Common myeloid progenitor, CD34-positive (primary cell): ENCODE measurements at regions not wholly inside any gene's neighbourhood (a gene's known extent, or its start where the extent isn't known, plus 50 kb on each side); places are given as distances from the start of the nearest gene placed in this dataset.

Experiments
- CTCF ChIA-PET: fragments of 350-600 bp; sonication (Branson Sonifier 250); formaldehyde crosslinking; loops from one replicate; lab custom pipeline; 2021; ENCODE audit warnings: antibody characterized with exemption; lab: Charles Lee
- POLR2A ChIA-PET: fragments of 350-600 bp; sonication (Branson Sonifier 250); formaldehyde crosslinking; loops from one replicate; lab custom pipeline; 2021; ENCODE audit warnings: antibody characterized with exemption; lab: Charles Lee
- DNase-seq, 3 donors: peaks; one replicate each; pipeline versions ENCODE4 v3.0.0 to v3.0.0-alpha.2; 2013
- H3K27ac ChIP-seq, 2 experiments: 1 replicate in 1 of 2; 2 replicates in 1 of 2; pipeline ENCODE4 v1.7.0; 2013; ENCODE audit warnings: inconsistent platforms in 2 of 2, low read length in 2 of 2, mild to moderate bottlenecking in 2 of 2, low read depth in 1 of 2, moderate library complexity in 1 of 2; ENCODE audit not compliant: severe bottlenecking in 2 of 2, insufficient read depth in 1 of 2, poor library complexity in 1 of 2
- H3K27me3 ChIP-seq, 5 experiments: replicated peaks in 2 of 5; 1 replicate in 3 of 5; 2 replicates in 2 of 5; pipeline versions ENCODE4 v1.6.1 to v1.7.0; 2013; ENCODE audit warnings: low read length in 4 of 5, mild to moderate bottlenecking in 2 of 5, moderate library complexity in 2 of 5, inconsistent platforms in 1 of 5; ENCODE audit not compliant: insufficient read depth in 5 of 5, control insufficient read depth in 4 of 5
- H3K36me3 ChIP-seq, 4 experiments: 1 replicate in 2 of 4; 2 replicates in 2 of 4; pipeline versions ENCODE4 v1.6.1 to v1.7.0; 2013; ENCODE audit warnings: low read length in 3 of 4, control low read depth in 1 of 4, mild to moderate bottlenecking in 1 of 4; ENCODE audit not compliant: control insufficient read depth in 4 of 4, insufficient read depth in 4 of 4
- H3K4me1 ChIP-seq, 4 experiments: 1 replicate in 3 of 4; 2 replicates in 1 of 4; pipeline versions ENCODE4 v1.6.1 to v1.7.1; 2013; ENCODE audit warnings: low read length in 3 of 4, mild to moderate bottlenecking in 3 of 4, control low read depth in 1 of 4, inconsistent platforms in 1 of 4, moderate library complexity in 1 of 4; ENCODE audit not compliant: control insufficient read depth in 4 of 4, insufficient read depth in 4 of 4; ENCODE audit errors: control extremely low read depth in 1 of 4
- H3K4me3 ChIP-seq, 7 experiments: 1 replicate in 4 of 7; 2 replicates in 3 of 7; pipeline versions ENCODE4 v1.5.1 to v1.7.0; 2013; ENCODE audit warnings: mild to moderate bottlenecking in 7 of 7, low read length in 6 of 7, moderate library complexity in 6 of 7, inconsistent platforms in 2 of 7, low read depth in 2 of 7, control low read depth in 1 of 7; ENCODE audit not compliant: insufficient read depth in 4 of 7, control insufficient read depth in 1 of 7; ENCODE audit errors: extremely low read depth in 1 of 7
- H3K9me3 ChIP-seq, 5 experiments: 1 replicate in 4 of 5; 2 replicates in 1 of 5; pipeline versions ENCODE4 v1.6.1 to v1.7.1; 2013; ENCODE audit warnings: low read length in 4 of 5, mild to moderate bottlenecking in 2 of 5, inconsistent platforms in 1 of 5, low read depth in 1 of 5, moderate library complexity in 1 of 5; ENCODE audit not compliant: control insufficient read depth in 4 of 5, insufficient read depth in 2 of 5; ENCODE audit errors: control extremely low read depth in 1 of 5
- WGBS: methylation state at CpG from one replicate; pipeline ENCODE4 v1.1.5; 2013; ENCODE audit not compliant: insufficient coverage; 5-methylcytosine and 5-hydroxymethylcytosine counted together

- peaks cover 0 to 2% (median 0%) of the 10 kb centered on the region in 5 experiments for H3K27me3 ChIP-seq
- no peaks in the 10 kb centered on the region for H3K36me3 ChIP-seq
- POLR2A ChIA-PET = no interaction called here
- H3K9me3 ChIP-seq = peaks cover 3 to 11% (median 8%) of the 10 kb centered on the region in 5 experiments
- CTCF ChIA-PET = interaction anchor here (1.0 kb wide), 1 partner anchor 16 kb away, joined by 3 read pairs; no protein-coding TSS in a partner anchor
- WGBS = 97% methylated on average over 3 of the region's 3 CpGs
- H3K4me3 ChIP-seq = no peak overlapping the region
- no peak for DNase-seq
- no peak overlapping the region for H3K27ac ChIP-seq
- no peaks in the 10 kb centered on the region for H3K4me1 ChIP-seq
These were observed 73.1 kb upstream of the MYL2 start for GRCh38 chr12:110993434-110993833.

- H3K27me3 ChIP-seq = peaks cover 0 to 2% (median 0%) of the 10 kb centered on the region in 5 experiments
- H3K27ac ChIP-seq = no peak overlapping the region
- no peaks in the 10 kb centered on the region for H3K4me1 ChIP-seq
- H3K4me3 ChIP-seq = no peak overlapping the region
- WGBS = 21% methylated on average over 2 of the region's 4 CpGs
- no peak for DNase-seq
- ChIA-PET POLR2A (no interaction called here), CTCF (no interaction called here)
- H3K36me3 ChIP-seq = no peaks in the 10 kb centered on the region
- peaks cover 2 to 6% (median 3%) of the 10 kb centered on the region in 5 experiments for H3K9me3 ChIP-seq
These were observed 72.5 kb upstream of the MYL2 start for GRCh38 chr12:110992909-110993308.

GRCh38 chr12:110983811-110984210 lies 63.4 kb upstream of the MYL2 start:
- Histone ChIP-seq H3K27me3 (peaks cover 0 to 3% (median 0%) of the 10 kb centered on the region in 5 experiments), H3K36me3 (no peaks in the 10 kb centered on the region), H3K4me3 (no peak overlapping the region), H3K4me1 (peaks cover 0 to 8% (median 7%) of the 10 kb centered on the region in 4 experiments), H3K9me3 (no peaks in the 10 kb centered on the region), H3K27ac (no peak overlapping the region)
- WGBS = 75% methylated on average over 4 of the region's 7 CpGs
- ChIA-PET CTCF (no interaction called here), POLR2A (no interaction called here)
- no peak for DNase-seq

- 100% methylated on average over 1 of the region's 3 CpGs for WGBS
- Histone ChIP-seq H3K27me3 (no peaks in the 10 kb centered on the region), H3K9me3 (peaks cover 0 to 6% (median 0%) of the 10 kb centered on the region in 5 experiments), H3K27ac (no peak overlapping the region), H3K4me3 (no peak overlapping the region), H3K36me3 (no peaks in the 10 kb centered on the region), H3K4me1 (no peaks in the 10 kb centered on the region)
- ChIA-PET CTCF (no interaction called here), POLR2A (interaction anchor here (0.6 kb wide), 1 partner anchor 117 kb away, joined by 3 read pairs; no protein-coding TSS in a partner anchor)
- no peak for DNase-seq
These were observed 52.5 kb upstream of the MYL2 start for GRCh38 chr12:110972866-110973265.

- no peaks in the 10 kb centered on the region for H3K36me3 ChIP-seq
- peaks cover 0 to 6% (median 0%) of the 10 kb centered on the region in 5 experiments for H3K9me3 ChIP-seq
- H3K4me1 ChIP-seq = no peaks in the 10 kb centered on the region
- ChIA-PET CTCF (no interaction called here), POLR2A (no interaction called here)
- no peak overlapping the region for H3K4me3 ChIP-seq
- H3K27me3 ChIP-seq = peaks cover 0 to 1% (median 0%) of the 10 kb centered on the region in 5 experiments
- 97% methylated on average over 12 of the region's 12 CpGs for WGBS
- no peak overlapping the region for H3K27ac ChIP-seq
- no peak for DNase-seq
These were observed 51.6 kb upstream of the MYL2 start for GRCh38 chr12:110971936-110972335.

- no CpG with 5 or more reads among the region's 1 CpG for WGBS
- no peak for DNase-seq
- CTCF ChIA-PET = no interaction called here
- Histone ChIP-seq H3K9me3 (peaks cover 0 to 6% (median 0%) of the 10 kb centered on the region in 5 experiments), H3K27me3 (peaks cover 0 to 1% (median 0%) of the 10 kb centered on the region in 5 experiments), H3K4me3 (no peak overlapping the region), H3K36me3 (no peaks in the 10 kb centered on the region), H3K27ac (no peak overlapping the region), H3K4me1 (no peaks in the 10 kb centered on the region)
- POLR2A ChIA-PET = no interaction called here
These were observed 51.0 kb upstream of the MYL2 start for GRCh38 chr12:110971189-110971920.
